Small intestine (tissue), 7 donors: ENCODE measurements at regions not wholly inside any gene's neighbourhood (a gene's known extent, or its start where the extent isn't known, plus 50 kb on each side); places are given as distances from the start of the nearest gene placed in this dataset.

Source experiments
- DNase-seq, 2 donors: peaks; one replicate each; pipeline versions ENCODE4 v3.0.0 to v3.0.0-alpha.2; 2013
- FAIRE-seq: peaks from 2 replicates; lab custom pipeline; 2012; peaks lifted over from hg19 to GRCh38; lab: Jason Lieb, UNC
- H3K27ac ChIP-seq, 3 donors: one replicate each; pipeline ENCODE4 v1.5.1; 2013; ENCODE audit warnings: low read length in 2 of 3, mild to moderate bottlenecking in 2 of 3, control low read depth in 1 of 3, inconsistent platforms in 1 of 3, low read depth in 1 of 3, moderate library complexity in 1 of 3
- H3K27me3 ChIP-seq, 3 donors: one replicate each; pipeline ENCODE4 v1.6.1; 2013; ENCODE audit warnings: low read length in 3 of 3, inconsistent platforms in 1 of 3; ENCODE audit not compliant: control insufficient read depth in 3 of 3, insufficient read depth in 3 of 3
- H3K36me3 ChIP-seq, 3 donors: one replicate each; pipeline ENCODE4 v1.6.1; 2013; ENCODE audit warnings: low read length in 3 of 3, inconsistent platforms in 1 of 3, low read depth in 1 of 3, mild to moderate bottlenecking in 1 of 3, moderate library complexity in 1 of 3; ENCODE audit not compliant: control insufficient read depth in 3 of 3, insufficient read depth in 2 of 3
- H3K4me1 ChIP-seq, 3 donors: one replicate each; pipeline ENCODE4 v1.6.1; 2013; ENCODE audit warnings: low read length in 2 of 3, inconsistent platforms in 1 of 3, low read depth in 1 of 3, mild to moderate bottlenecking in 1 of 3, moderate library complexity in 1 of 3; ENCODE audit not compliant: control insufficient read depth in 3 of 3, insufficient read depth in 2 of 3
- H3K4me3 ChIP-seq, 3 donors: one replicate each; pipeline ENCODE4 v1.5.1; 2013; ENCODE audit warnings: low read length in 3 of 3, control low read depth in 1 of 3, inconsistent platforms in 1 of 3, low read depth in 1 of 3, mild to moderate bottlenecking in 1 of 3, moderate library complexity in 1 of 3
- H3K9me3 ChIP-seq, 2 donors: one replicate each; pipeline ENCODE4 v1.6.1; 2013; ENCODE audit warnings: low read depth in 1 of 2, low read length in 1 of 2; ENCODE audit not compliant: control insufficient read depth in 2 of 2, insufficient read depth in 1 of 2
- WGBS, 3 donors: extraction: QIAGEN DNeasy Blood & Tissue Kit; methylation state at CpG; one replicate each; pipeline ENCODE4 v1.1.7; 2013; 5-methylcytosine and 5-hydroxymethylcytosine counted together
- donor health status: healthy with polysubstance abuse.
- donor health status: control.
- donor health status: control.
- donor health status: Bipolar disorder and iron deficiency.
- donor health status: healthy.

DNA sequence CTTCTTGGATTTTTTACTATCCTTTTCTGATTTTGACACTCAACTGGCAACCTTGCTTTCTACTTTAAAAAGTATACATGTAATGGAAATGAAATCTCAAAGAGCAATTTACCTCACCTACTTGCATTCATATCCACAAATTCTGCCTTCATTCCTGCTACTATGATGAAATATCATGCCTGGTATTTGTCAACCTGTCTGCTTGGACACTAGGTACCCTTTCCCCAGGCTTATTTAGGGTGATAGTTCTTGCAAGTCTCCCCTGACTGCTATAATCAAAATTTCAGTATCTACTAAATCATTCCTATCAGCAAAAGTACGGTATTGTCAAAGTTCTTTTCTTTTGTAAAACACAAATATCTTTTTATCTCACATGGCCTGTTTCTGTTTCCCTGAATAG is 503.0 kb downstream of the GABRG1 start:
- WGBS, 3 donors = 73 to 79% (median 78%) methylated on average over 1 of the region's 1 CpG
- FAIRE-seq (no peak), DNase-seq (no peak)
- no peak overlapping the region for H3K4me3 ChIP-seq
- H3K9me3 ChIP-seq = no peaks in the 10 kb centered on the region
- no peaks in the 10 kb centered on the region for H3K27me3 ChIP-seq
- no peaks in the 10 kb centered on the region for H3K36me3 ChIP-seq
- H3K27ac ChIP-seq = no peak overlapping the region
- H3K4me1 ChIP-seq = peaks cover 0 to 3% (median 0%) of the 10 kb centered on the region in 3 donors

DNA sequence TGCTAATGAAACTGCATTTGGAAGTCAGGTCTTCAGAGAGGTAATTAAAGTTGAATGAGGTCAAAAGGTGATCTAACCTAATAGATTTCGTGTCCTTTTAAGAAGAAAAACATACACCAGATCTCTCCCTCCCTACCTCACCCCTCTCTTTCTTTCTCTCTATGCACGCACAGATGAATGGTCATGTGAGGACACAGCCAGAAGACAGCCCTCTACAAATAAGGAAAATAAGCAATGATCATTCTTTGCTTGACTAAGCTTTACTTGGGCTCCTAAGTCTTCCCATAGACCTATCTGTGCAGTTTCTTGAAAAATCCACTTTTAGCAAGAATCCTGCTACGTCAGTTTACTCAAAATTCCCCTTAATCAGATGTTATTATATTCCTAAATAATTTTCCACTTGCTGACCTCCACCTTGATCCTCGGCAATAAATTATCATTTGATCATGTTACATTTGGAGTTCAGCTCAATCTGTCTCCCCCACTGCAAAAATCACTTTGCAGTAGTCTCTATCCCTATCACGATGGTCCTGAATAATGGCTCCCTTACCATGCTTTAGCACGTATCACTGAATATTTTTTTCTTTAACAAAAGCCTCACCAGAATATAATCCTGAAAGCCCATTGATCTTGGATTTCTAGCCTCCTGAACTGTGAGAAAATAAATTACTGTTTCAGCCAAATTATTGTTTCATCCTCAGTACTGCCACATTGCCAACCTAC is 527.3 kb downstream of the GABRG1 start:
- no peaks in the 10 kb centered on the region for H3K4me1 ChIP-seq
- no peaks in the 10 kb centered on the region for H3K27me3 ChIP-seq
- no peak overlapping the region for H3K27ac ChIP-seq
- H3K4me3 ChIP-seq = no peak overlapping the region
- H3K36me3 ChIP-seq = no peaks in the 10 kb centered on the region
- FAIRE-seq = no peak
- 70 to 72% (median 71%) methylated on average over 6 of the region's 6 CpGs for WGBS, 3 donors
- DNase-seq = no peak
- no peaks in the 10 kb centered on the region for H3K9me3 ChIP-seq

DNA sequence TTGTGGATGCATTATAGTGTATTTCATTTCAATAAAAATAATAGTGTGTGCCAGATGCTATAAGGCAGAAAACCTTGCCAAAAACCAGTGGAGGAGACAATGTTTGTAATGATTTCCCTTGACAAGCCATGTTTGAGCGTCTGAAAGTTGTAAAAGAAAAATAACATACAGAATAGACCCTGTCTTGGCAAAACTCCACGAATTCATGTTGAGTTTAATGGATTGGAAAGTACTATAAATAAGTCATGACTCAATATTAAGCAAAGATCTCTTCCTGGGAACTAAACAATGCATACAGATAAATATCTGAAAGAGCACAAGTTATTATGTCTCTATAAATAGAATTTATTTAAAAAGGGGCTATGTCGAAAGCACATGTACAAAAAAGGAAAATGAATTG is 543.5 kb downstream of the GABRG1 start:
- H3K4me1 ChIP-seq = no peaks in the 10 kb centered on the region
- H3K27ac ChIP-seq = no peak overlapping the region
- peaks cover 0 to 3% of the 10 kb centered on the region in 2 donors for H3K9me3 ChIP-seq
- 26 to 37% (median 36%) methylated on average over 3 of the region's 3 CpGs for WGBS, 3 donors
- H3K27me3 ChIP-seq = no peaks in the 10 kb centered on the region
- FAIRE-seq = peak; percentile 53
- DNase-seq = no peak
- no peak overlapping the region for H3K4me3 ChIP-seq
- H3K36me3 ChIP-seq = no peaks in the 10 kb centered on the region

DNA sequence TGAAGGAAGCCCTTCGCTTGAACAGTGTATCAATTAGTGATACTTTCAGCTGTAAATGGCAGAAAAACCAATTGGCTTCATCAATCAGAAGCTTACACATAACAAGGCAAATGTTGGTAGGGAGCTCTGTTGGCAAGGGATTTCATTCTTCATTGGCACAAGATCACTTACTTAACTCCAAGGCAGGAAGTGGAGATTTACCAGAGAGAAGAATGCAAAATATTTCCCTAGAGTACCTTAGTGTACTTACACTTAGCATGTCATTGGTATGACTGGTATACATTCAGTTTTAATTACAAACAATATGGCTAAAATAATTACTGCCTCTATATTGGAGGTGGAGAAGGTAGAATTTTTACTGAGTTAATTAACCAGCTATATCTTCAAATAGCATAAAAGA is 545.0 kb downstream of the GABRG1 start:
- whole genome bisulfite sequencing, 3 donors = 88 to 98% (median 97%) methylated on average over 1 of the region's 1 CpG

DNA sequence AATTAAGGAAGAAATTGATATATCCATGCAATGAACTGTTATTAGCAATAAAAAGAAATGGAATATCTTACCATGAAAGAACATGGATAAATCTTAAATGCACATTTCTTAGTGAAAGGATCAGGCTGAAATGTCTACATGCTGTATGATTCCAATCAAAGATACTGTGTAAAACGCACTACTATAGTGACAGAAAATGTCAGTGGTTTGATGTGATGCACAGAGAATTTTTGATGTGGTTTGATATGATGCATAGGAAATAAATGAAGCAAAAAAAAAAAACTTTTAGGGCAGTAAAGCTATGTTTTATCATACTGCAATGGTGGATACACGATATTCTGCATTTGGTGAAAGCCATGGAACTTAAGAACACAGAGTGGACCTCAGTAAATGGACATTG is 547.6 kb downstream of the GABRG1 start:
- no peaks in the 10 kb centered on the region for H3K27me3 ChIP-seq
- no peaks in the 10 kb centered on the region for H3K36me3 ChIP-seq
- no peaks in the 10 kb centered on the region for H3K4me1 ChIP-seq
- 65 to 80% (median 71%) methylated on average over 2 of the region's 2 CpGs for WGBS, 3 donors
- no peak for DNase-seq
- no peak overlapping the region for H3K27ac ChIP-seq
- no peak overlapping the region for H3K4me3 ChIP-seq
- no peaks in the 10 kb centered on the region for H3K9me3 ChIP-seq
- FAIRE-seq = no peak

More for the DNA sequence above, 545.0 kb downstream of the GABRG1 start:
- Histone ChIP-seq H3K36me3 (no peaks in the 10 kb centered on the region), H3K27ac (no peak overlapping the region), H3K9me3 (no peaks in the 10 kb centered on the region), H3K4me3 (no peak overlapping the region), H3K27me3 (no peaks in the 10 kb centered on the region), H3K4me1 (no peaks in the 10 kb centered on the region)
- no peak for DNase-seq
- no peak for FAIRE-seq

DNA sequence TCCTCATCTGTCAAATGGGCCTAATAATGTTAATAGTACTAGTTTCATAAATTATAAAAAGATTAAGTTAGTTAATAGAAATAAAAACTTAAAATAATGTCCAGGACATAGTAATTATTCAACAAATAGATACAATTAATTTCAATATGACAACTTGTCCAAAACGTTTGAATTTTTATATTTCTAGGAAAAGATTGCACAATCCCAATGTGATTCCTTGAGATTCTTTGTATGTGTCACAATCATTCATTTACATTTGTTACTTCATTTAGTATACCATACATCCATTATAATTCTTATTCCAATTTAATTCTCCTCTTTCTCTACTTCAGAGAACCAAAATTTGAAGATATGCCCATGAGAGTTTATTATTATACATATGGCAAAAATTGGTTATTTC is 554.2 kb downstream of the GABRG1 start:
- no peaks in the 10 kb centered on the region for H3K27me3 ChIP-seq
- DNase-seq (no peak), FAIRE-seq (no peak)
- no peak overlapping the region for H3K4me3 ChIP-seq
- H3K9me3 ChIP-seq = no peaks in the 10 kb centered on the region
- no peaks in the 10 kb centered on the region for H3K4me1 ChIP-seq
- H3K27ac ChIP-seq = no peak overlapping the region
- 47 to 73% (median 69%) methylated on average over 1 of the region's 1 CpG for WGBS, 3 donors
- no peaks in the 10 kb centered on the region for H3K36me3 ChIP-seq

DNA sequence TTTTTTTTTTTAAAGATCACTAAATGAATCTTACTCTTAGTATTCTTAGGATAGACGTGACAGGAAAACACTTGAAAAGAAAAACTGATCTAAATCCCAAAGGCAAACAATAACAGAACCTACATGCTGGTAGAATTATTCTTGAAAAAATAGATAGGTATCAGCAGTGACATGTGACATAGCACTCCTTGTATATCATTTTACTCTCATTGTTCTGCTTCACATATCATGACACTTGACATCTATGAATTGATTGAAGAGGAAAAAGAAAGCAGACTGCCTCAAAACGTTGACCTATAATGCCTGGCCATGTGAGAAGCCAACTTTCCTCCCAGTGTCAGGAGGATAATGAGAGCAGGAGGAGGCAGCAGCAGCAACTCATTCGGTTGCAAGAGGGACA is 555.2 kb downstream of the GABRG1 start:
- Histone ChIP-seq H3K4me3 (no peak overlapping the region), H3K27ac (no peak overlapping the region), H3K4me1 (no peaks in the 10 kb centered on the region), H3K36me3 (no peaks in the 10 kb centered on the region), H3K27me3 (no peaks in the 10 kb centered on the region), H3K9me3 (no peaks in the 10 kb centered on the region)
- DNase-seq = no peak
- FAIRE-seq = no peak
- WGBS, 3 donors = 50 to 57% (median 52%) methylated on average over 3 of the region's 3 CpGs

DNA sequence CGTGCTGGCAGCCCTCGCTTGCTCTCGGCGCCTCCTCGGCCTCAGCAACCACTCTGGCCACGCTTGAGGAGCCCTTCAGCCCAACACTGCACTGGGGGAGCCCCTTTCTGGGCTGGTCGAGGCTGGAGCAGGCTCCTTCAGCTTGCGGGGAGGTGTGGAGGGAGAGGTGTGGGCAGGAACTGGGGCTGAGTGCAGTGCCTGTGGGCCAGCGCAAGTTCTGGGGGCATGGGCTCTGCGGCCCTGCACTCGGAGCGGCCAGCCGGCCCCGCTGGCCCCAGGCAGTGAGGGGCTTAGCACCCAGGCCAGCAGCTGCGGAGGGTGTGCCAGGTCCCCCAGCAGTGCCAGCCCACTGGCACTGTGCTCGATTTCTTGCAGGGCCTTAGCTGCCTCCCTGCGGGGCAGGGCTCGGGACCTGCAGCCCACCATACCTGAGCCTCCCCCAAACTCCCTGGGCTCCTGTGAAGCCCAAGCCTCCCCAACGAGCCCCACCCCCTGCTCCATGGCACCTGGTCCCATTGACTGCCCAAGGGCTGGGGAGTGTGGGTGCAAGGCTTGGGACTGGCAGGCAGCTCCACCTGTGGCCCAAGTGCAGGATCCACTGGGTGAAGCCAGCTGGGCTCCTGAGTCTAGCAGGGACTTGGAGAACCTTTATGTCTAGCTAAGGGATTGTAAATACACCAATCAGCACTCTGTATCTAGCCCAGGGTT is 556.8 kb downstream of the GABRG1 start:
- 82 to 84% (median 83%) methylated on average over 16 to 19 of the region's 19 CpGs for WGBS, 3 donors
- H3K27me3 ChIP-seq = no peaks in the 10 kb centered on the region
- DNase-seq (no peak), FAIRE-seq (no peak)
- no peak overlapping the region for H3K4me3 ChIP-seq
- H3K9me3 ChIP-seq = no peaks in the 10 kb centered on the region
- H3K4me1 ChIP-seq = no peaks in the 10 kb centered on the region
- H3K36me3 ChIP-seq = no peaks in the 10 kb centered on the region
- H3K27ac ChIP-seq = no peak overlapping the region
